ENCODE measurements at regions not wholly inside any gene's neighbourhood (a gene's known extent, or its start where the extent isn't known, plus 50 kb on each side); places are given as distances from the start of the nearest gene placed in this dataset.

- peak; percentile 8 for DNase-seq (ENCODE audit: low read depth)
Observed at GRCh38 chr7:19062216-19062615, 55.2 kb downstream of the TWIST1 start.

GRCh38 chr7:19061331-19061730 lies 56.1 kb downstream of the TWIST1 start:
- peak; percentile 39 for DNase-seq (ENCODE audit: low read depth)

- peak; percentile 73 for DNase-seq (ENCODE audit: low read depth)
Observed at GRCh38 chr7:19060761-19061259, 56.6 kb downstream of the TWIST1 start.

GRCh38 chr7:19056305-19056704 lies 61.1 kb downstream of the TWIST1 start:
- DNase-seq (ENCODE audit: low read depth) = no peak

Data from LHCN-M2 (cell line).